ENCODE measurements at regions not wholly inside any gene's neighbourhood (a gene's known extent, or its start where the extent isn't known, plus 50 kb on each side); places are given as distances from the start of the nearest gene placed in this dataset.

DNA sequence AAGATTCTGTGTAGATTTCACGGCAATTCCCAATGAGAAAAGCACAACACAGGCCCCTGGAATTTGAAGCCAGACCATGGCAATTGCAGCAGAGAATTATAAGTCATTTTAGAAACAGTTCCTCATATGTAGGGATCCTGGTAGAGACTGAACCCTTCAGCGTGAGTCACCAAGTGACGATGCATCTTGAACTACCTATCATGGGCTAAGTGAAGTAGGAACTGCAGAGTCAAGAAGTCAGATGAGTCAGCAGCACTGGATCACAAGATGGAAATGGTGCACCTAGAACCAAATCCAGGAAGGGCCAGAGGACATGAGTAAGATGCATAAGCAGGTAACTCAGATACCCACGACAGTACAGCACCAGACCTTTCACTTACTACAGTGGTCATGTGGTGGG is 140.0 kb upstream of the TPK1 start:
- TF ChIP-seq, protein P1, sequence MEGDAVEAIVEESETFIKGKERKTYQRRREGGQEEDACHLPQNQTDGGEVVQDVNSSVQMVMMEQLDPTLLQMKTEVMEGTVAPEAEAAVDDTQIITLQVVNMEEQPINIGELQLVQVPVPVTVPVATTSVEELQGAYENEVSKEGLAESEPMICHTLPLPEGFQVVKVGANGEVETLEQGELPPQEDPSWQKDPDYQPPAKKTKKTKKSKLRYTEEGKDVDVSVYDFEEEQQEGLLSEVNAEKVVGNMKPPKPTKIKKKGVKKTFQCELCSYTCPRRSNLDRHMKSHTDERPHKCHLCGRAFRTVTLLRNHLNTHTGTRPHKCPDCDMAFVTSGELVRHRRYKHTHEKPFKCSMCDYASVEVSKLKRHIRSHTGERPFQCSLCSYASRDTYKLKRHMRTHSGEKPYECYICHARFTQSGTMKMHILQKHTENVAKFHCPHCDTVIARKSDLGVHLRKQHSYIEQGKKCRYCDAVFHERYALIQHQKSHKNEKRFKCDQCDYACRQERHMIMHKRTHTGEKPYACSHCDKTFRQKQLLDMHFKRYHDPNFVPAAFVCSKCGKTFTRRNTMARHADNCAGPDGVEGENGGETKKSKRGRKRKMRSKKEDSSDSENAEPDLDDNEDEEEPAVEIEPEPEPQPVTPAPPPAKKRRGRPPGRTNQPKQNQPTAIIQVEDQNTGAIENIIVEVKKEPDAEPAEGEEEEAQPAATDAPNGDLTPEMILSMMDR (IDR thresholded peaks at IDR 0.05), result no peak
- no peak for TF ChIP-seq POLR2A (IDR thresholded peaks at IDR 0.05)
- H3K27me3 ChIP-seq, result no peaks in the 10 kb centered on the region
- no peak overlapping the region for H3K27ac ChIP-seq
- WGBS (ENCODE audit: insufficient coverage, low coverage, low lambda C conversion rate, missing lambda C conversion rate), result 44% methylated on average over 4 of the region's 4 CpGs
- H3K9me3 ChIP-seq, result no peaks in the 10 kb centered on the region
- H3K4me1 ChIP-seq, result no peaks in the 10 kb centered on the region
- intact Hi-C loops (cut with DNase I), result no loop called here
- H3K36me3 ChIP-seq, result no peaks in the 10 kb centered on the region
- DNase-seq (no peak), ATAC-seq (no peak)
- H3K4me3 ChIP-seq, result no peak overlapping the region

DNA sequence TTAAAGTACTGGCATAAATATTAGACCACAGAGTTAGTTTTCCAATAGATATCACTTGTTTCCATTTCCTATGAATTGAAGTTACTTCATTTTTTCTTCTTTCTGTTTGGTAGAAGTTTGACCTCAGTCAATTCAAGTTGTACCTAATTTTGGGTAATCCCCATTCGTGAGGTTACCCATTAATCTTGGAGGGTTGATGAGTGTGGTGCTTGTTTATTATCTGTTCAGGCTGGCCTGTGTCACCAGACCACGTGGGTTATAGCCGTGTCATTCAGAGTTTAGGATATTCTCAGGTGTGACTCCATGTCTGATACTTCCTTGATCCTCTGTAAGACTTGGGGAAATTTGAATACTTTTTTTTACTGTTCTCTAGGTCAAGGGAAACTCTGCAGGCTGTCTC is 133.9 kb upstream of the TPK1 start:
- ATAC-seq, result no peak
- Histone ChIP-seq H3K27me3 (no peaks in the 10 kb centered on the region), H3K36me3 (no peaks in the 10 kb centered on the region), H3K27ac (no peak overlapping the region), H3K4me3 (no peak overlapping the region), H3K4me1 (no peaks in the 10 kb centered on the region), H3K9me3 (no peaks in the 10 kb centered on the region)
- 46% methylated on average over 3 of the region's 3 CpGs for WGBS (ENCODE audit: insufficient coverage, low coverage, low lambda C conversion rate, missing lambda C conversion rate)
- intact Hi-C loops (cut with DNase I), result no loop called here
- DNase-seq, result no peak
- TF ChIP-seq, protein P1 (IDR thresholded peaks at IDR 0.05), result no peak
- no peak for TF ChIP-seq POLR2A (IDR thresholded peaks at IDR 0.05)

DNA sequence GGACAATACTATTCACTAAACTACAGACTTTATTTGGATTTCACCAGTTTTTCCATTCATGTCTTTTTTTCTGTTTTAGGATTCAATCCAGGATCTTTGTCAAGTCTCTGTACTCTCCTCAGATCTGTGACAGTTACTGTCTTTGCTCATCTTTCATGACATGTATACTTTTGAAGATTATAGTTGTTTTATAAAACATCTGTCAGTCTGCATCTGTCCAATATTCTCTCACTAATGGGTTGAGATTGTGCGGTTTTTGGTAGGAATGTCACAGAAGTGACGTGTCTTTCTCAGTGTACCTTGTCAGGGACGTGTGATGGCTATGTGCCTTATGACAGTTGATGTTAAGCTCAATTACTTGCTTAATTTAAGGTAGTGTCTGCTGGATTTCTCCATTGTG is 124.9 kb upstream of the TPK1 start:
- Histone ChIP-seq H3K27ac (no peak overlapping the region), H3K27me3 (no peaks in the 10 kb centered on the region), H3K9me3 (no peaks in the 10 kb centered on the region), H3K4me1 (no peaks in the 10 kb centered on the region), H3K36me3 (no peaks in the 10 kb centered on the region), H3K4me3 (no peak overlapping the region)
- no peak for TF ChIP-seq POLR2A (IDR thresholded peaks at IDR 0.05)
- TF ChIP-seq, protein P1 (IDR thresholded peaks at IDR 0.05), result no peak
- WGBS (ENCODE audit: insufficient coverage, low coverage, low lambda C conversion rate, missing lambda C conversion rate), result 49% methylated on average over 3 of the region's 3 CpGs
- ATAC-seq (no peak), DNase-seq (no peak)
- intact Hi-C loops (cut with DNase I), result no loop called here

DNA sequence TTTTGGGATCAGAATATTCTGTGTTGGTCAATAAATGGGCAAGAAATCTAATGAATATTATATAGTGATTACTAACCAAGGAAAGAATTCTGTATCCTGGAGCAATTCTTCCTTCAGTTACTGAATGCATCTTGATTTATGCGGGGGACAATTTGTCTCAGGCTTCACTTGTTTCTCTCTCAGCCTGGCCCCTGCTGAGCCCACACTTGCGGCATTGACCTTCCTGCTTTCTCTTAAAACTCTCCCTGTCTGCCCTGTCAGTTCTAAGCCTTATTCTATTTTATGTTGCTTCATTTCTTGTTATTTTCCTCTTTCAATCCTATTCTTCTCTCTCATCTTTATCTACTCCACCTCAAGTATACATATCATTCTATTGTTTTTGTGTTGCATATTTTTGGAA is 122.1 kb upstream of the TPK1 start:
- H3K27ac ChIP-seq, result no peak overlapping the region
- intact Hi-C loops (cut with DNase I), result no loop called here
- WGBS (ENCODE audit: insufficient coverage, low coverage, low lambda C conversion rate, missing lambda C conversion rate), result 47% methylated on average over 2 of the region's 2 CpGs

More for the DNA sequence above, 122.1 kb upstream of the TPK1 start:
- Histone ChIP-seq H3K27me3 (no peaks in the 10 kb centered on the region), H3K4me1 (no peaks in the 10 kb centered on the region), H3K9me3 (no peaks in the 10 kb centered on the region), H3K4me3 (no peak overlapping the region), H3K36me3 (no peaks in the 10 kb centered on the region)
- DNase-seq, result no peak
- TF ChIP-seq, protein P1 (IDR thresholded peaks at IDR 0.05), result no peak
- no peak for TF ChIP-seq POLR2A (IDR thresholded peaks at IDR 0.05)
- ATAC-seq, result no peak

Data from right lobe of liver (tissue), 6 donors.